ENCODE measurements at regions not wholly inside any gene's neighbourhood (a gene's known extent, or its start where the extent isn't known, plus 50 kb on each side); places are given as distances from the start of the nearest gene placed in this dataset.

DNA sequence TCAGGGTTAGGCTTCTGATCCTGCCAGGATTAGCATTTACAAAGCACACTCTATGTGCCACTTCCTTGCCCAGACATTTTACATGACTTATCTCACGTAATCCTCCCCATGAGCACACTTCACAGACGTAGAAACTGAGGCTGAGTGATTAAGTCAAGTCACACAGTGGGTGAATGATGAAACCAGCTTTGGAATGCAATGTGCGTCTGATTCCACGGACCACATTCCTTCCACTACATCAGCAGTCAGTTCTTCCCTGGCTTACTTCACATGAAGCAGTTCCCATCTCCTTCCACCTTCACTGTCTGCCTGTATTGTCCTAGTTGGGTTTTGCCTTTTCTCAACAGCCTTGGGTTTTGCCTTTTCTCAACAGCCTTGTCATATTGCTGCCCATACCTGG lies 134.3 kb upstream of the PPARGC1A start:
- TF ChIP-seq EP300 (IDR thresholded peaks at IDR 0.05), result peak; percentile 67
- TF ChIP-seq, protein P1, sequence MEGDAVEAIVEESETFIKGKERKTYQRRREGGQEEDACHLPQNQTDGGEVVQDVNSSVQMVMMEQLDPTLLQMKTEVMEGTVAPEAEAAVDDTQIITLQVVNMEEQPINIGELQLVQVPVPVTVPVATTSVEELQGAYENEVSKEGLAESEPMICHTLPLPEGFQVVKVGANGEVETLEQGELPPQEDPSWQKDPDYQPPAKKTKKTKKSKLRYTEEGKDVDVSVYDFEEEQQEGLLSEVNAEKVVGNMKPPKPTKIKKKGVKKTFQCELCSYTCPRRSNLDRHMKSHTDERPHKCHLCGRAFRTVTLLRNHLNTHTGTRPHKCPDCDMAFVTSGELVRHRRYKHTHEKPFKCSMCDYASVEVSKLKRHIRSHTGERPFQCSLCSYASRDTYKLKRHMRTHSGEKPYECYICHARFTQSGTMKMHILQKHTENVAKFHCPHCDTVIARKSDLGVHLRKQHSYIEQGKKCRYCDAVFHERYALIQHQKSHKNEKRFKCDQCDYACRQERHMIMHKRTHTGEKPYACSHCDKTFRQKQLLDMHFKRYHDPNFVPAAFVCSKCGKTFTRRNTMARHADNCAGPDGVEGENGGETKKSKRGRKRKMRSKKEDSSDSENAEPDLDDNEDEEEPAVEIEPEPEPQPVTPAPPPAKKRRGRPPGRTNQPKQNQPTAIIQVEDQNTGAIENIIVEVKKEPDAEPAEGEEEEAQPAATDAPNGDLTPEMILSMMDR (IDR thresholded peaks at IDR 0.05), result no peak
- WGBS, result 77% methylated on average over 4 of the region's 4 CpGs
- H3K27me3 ChIP-seq, result peaks cover 4% of the 10 kb centered on the region
- no peaks in the 10 kb centered on the region for H3K36me3 ChIP-seq
- DNase-seq (ENCODE audit: low spot score in 2 of 2), result no peak
- no peak overlapping the region for H3K4me3 ChIP-seq
- no peaks in the 10 kb centered on the region for H3K4me1 ChIP-seq
- no peak overlapping the region for H3K27ac ChIP-seq
- H3K9me3 ChIP-seq, result no peaks in the 10 kb centered on the region

DNA sequence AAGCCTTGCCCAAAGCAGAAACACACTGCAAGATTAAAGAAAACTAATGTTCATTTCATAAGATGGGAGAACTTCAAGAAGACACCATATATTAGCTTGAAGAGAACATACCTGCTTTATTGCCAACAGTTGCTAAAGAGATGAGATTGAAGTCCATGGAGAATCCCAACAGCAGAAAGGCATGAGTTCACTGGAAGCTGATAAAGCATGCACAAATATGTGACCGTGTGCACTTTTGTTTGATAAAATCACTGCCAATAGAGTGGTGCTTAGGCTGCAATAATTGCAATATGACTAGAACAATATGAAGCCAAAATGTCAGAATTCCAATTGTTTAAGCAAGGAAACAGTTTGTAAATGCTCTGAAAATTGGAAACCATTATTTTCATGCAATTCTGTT lies 125.9 kb upstream of the PPARGC1A start:
- H3K4me1 ChIP-seq, result peaks cover 3% of the 10 kb centered on the region
- H3K27me3 ChIP-seq, result no peaks in the 10 kb centered on the region
- DNase-seq (ENCODE audit: low spot score in 2 of 2), result no peak
- no peak for TF ChIP-seq EP300 (IDR thresholded peaks at IDR 0.05)
- no peak for TF ChIP-seq POLR2AphosphoS5 (IDR thresholded peaks at IDR 0.05)
- H3K36me3 ChIP-seq, result no peaks in the 10 kb centered on the region
- H3K27ac ChIP-seq, result no peak overlapping the region
- H3K4me3 ChIP-seq, result no peak overlapping the region
- no peaks in the 10 kb centered on the region for H3K9me3 ChIP-seq
- 73% methylated on average over 1 of the region's 1 CpG for WGBS

DNA sequence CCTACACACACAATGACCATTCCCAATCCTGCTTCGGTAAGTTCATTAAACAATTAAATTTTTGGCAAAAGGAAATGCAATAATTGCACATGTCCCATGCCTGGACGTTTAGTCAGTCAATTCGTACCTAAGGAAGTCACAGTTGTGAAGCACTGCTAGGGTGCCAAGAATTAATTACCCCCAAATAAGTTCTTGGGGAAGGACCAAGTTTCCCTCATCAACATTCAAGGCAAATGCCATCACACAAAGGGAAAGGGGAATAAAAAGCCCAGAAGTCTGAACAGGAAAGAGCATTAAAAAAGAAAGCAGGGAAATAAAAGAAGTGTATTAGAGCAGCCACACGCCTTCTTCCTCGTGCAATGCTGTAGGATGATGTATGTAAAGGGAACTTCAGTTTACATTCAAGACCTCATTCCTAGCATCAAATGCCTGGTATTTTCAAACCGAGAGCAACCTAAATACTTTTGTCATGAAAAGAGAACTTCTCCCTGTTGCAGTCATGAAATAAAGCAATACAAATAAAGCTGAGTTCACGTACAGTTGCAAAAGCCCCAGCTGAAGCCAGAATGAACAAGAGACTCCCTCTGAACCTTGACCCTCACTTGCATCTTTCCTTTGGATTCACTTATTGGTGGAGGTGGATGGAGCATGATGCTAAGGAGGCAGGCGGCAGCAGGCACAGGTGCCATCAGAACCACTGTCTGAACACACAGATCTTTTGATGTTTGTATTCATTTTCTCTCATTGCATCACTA lies 124.0 kb upstream of the PPARGC1A start:
- Histone ChIP-seq H3K27ac (no peak overlapping the region), H3K9me3 (no peaks in the 10 kb centered on the region), H3K4me1 (peaks cover 3% of the 10 kb centered on the region), H3K4me3 (no peak overlapping the region), H3K36me3 (no peaks in the 10 kb centered on the region), H3K27me3 (no peaks in the 10 kb centered on the region)
- no peak for DNase-seq (ENCODE audit: low spot score in 2 of 2)
- TF ChIP-seq POLR2A (IDR thresholded peaks at IDR 0.05) (no peak), POLR2AphosphoS5 (IDR thresholded peaks at IDR 0.05) (no peak), EP300 (IDR thresholded peaks at IDR 0.05) (no peak)
- TF ChIP-seq, protein P1 (IDR thresholded peaks at IDR 0.05), result no peak
- WGBS, result 70% methylated on average over 8 of the region's 8 CpGs

DNA sequence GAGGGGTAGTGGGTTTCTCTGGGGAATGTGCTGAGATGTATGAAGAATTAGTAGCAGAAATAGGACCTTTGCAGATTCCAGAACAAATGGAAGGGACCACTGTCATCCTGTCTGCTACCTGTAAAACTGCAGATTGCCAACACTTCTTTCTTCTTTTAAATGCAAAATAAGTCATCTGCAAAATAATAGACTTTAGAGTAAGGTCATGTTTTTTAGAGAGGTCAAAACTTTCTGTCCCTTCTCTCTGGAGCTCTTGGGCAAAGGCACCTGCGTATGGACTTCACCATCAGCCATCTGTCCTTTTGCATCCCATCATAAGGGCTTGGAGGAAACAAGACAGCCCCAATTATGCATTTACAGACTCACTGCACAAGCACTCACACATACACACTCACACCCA lies 121.1 kb upstream of the PPARGC1A start:
- Histone ChIP-seq H3K36me3 (no peaks in the 10 kb centered on the region), H3K4me1 (peaks cover 3% of the 10 kb centered on the region), H3K4me3 (no peak overlapping the region), H3K9me3 (no peaks in the 10 kb centered on the region), H3K27ac (no peak overlapping the region), H3K27me3 (no peaks in the 10 kb centered on the region)
- DNase-seq (ENCODE audit: low spot score in 2 of 2), result no peak
- TF ChIP-seq, protein P1 (IDR thresholded peaks at IDR 0.05), result no peak
- TF ChIP-seq EP300 (IDR thresholded peaks at IDR 0.05), result no peak
- WGBS, result 86% methylated on average over 1 of the region's 1 CpG

DNA sequence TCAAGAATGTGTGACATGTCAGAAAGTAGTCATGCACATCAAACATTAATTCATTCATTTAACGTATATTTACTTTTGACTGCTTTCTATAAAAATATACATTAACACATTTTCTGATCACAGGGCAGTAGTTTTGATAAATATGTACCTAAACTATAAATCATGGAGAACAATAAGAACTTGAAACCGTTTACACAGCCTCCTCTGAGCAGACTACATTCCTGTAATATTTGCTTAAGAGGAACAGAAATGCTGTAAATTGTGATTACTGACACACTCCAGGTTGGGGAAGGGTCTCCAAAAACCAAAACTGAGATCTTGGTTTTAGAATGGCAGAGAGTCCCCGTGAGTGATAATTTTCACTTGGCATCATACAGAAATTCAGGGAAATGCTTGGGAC lies 120.7 kb upstream of the PPARGC1A start:
- peaks cover 3% of the 10 kb centered on the region for H3K4me1 ChIP-seq
- no peak for DNase-seq (ENCODE audit: low spot score in 2 of 2)
- no peaks in the 10 kb centered on the region for H3K27me3 ChIP-seq
- no peaks in the 10 kb centered on the region for H3K36me3 ChIP-seq
- WGBS, result 67% methylated on average over 3 of the region's 3 CpGs
- no peaks in the 10 kb centered on the region for H3K9me3 ChIP-seq
- H3K4me3 ChIP-seq, result no peak overlapping the region
- H3K27ac ChIP-seq, result no peak overlapping the region
- TF ChIP-seq POLR2A (IDR thresholded peaks at IDR 0.05) (no peak), EP300 (IDR thresholded peaks at IDR 0.05) (no peak), POLR2AphosphoS5 (IDR thresholded peaks at IDR 0.05) (no peak)
- TF ChIP-seq, protein P1 (IDR thresholded peaks at IDR 0.05), result no peak

DNA sequence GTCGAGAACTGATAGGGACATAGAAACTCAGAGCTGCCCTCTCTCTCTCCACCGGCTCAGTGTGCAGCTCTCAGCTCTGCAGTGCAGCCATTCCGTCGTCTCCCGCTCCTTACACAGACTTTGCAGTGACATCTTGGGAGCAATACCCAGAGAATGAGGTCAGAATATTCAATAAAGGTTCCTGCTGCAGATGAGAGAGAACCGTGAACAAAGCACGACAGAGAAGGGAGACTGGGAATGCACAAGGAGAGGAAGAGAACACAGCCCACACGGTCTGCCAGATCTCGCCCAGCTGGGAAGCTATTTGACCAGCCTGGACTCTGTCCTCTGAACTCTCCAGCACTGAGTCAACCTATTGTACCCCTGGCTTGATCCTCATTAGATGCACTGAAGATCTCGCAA lies 118.0 kb upstream of the PPARGC1A start:
- Histone ChIP-seq H3K4me3 (no peak overlapping the region), H3K27me3 (no peaks in the 10 kb centered on the region), H3K9me3 (no peaks in the 10 kb centered on the region), H3K27ac (no peak overlapping the region), H3K36me3 (no peaks in the 10 kb centered on the region), H3K4me1 (peaks cover under 1% of the 10 kb centered on the region)
- no peak for DNase-seq (ENCODE audit: low spot score in 2 of 2)
- TF ChIP-seq, protein P1 (IDR thresholded peaks at IDR 0.05), result no peak
- TF ChIP-seq POLR2A (IDR thresholded peaks at IDR 0.05) (no peak), POLR2AphosphoS5 (IDR thresholded peaks at IDR 0.05) (no peak), EP300 (IDR thresholded peaks at IDR 0.05) (no peak)
- WGBS, result 60% methylated on average over 10 of the region's 10 CpGs

Measured in suprapubic skin (tissue), 4 donors.